ENCODE measurements at regions not wholly inside any gene's neighbourhood (a gene's known extent, or its start where the extent isn't known, plus 50 kb on each side); places are given as distances from the start of the nearest gene placed in this dataset.

- H3K4me2 ChIP-seq (replicated peaks; ENCODE audit: extremely low read depth, low read length, poor library complexity, severe bottlenecking), result no peak overlapping the region
- WGBS (ENCODE audit: insufficient coverage), result 88% methylated on average over 2 of the region's 2 CpGs
- H3K9me3 ChIP-seq (replicated peaks in 1 of 2; ENCODE audit: control insufficient read depth in 1 of 2, insufficient read depth in 1 of 2, low read length in 2 of 2), result no peaks in the 10 kb centered on the region
- H2AFZ ChIP-seq (ENCODE audit: insufficient read depth, low read depth, low read length, poor library complexity, severe bottlenecking), result no peak overlapping the region
- DNase-seq, result no peak
- H3K27ac ChIP-seq (ENCODE audit: low read depth in 1 of 2, low read length in 2 of 2), result no peak overlapping the region
- H3K79me2 ChIP-seq (ENCODE audit: insufficient read depth, low read length), result no peaks in the 10 kb centered on the region
- Mint-ChIP-seq H3K4me3 (no peak overlapping the region), H3K4me1 (no peaks in the 10 kb centered on the region), H3K27me3 (ENCODE audit: low read depth in 3 of 3) (peaks cover 7 to 10% (median 7%) of the 10 kb centered on the region in 3 donors), H3K9me3 (peaks cover 0 to 4% (median 0%) of the 10 kb centered on the region in 7 donors), H3K27ac (no peak overlapping the region), H3K36me3 (no peaks in the 10 kb centered on the region)
- no peak overlapping the region for H3K9ac ChIP-seq (ENCODE audit: insufficient read depth, low read length, poor library complexity, severe bottlenecking)
- no peak for TF ChIP-seq CTCF (IDR thresholded peaks at IDR 0.05)
- intact Hi-C loops (cut with micrococcal nuclease), result no loop called here
- H3K27me3 ChIP-seq (ENCODE audit: control insufficient read depth in 2 of 2, insufficient read depth in 2 of 2, low read length in 2 of 2), result no peaks in the 10 kb centered on the region
- no peak overlapping the region for H3K4me3 ChIP-seq (replicated peaks in 1 of 3; ENCODE audit: low read depth in 2 of 3, low read length in 3 of 3)
- H3K4me1 ChIP-seq (ENCODE audit: control insufficient read depth in 1 of 2, insufficient read depth in 2 of 2, low read length in 2 of 2), result no peaks in the 10 kb centered on the region
- no peaks in the 10 kb centered on the region for H3K36me3 ChIP-seq (replicated peaks in 1 of 2; ENCODE audit: control insufficient read depth in 1 of 2, insufficient read depth in 2 of 2, low read length in 2 of 2)
- no peaks in the 10 kb centered on the region for H4K20me1 ChIP-seq (ENCODE audit: insufficient read depth, low read length)
Measured at GRCh38 chr11:116648247-116649174, 124.3 kb downstream of the BUD13 start.

GRCh38 chr11:116647305-116648080, 125.3 kb downstream of the BUD13 start:
- peaks cover 6 to 10% (median 7%) of the 10 kb centered on the region in 3 donors for H3K27me3 Mint-ChIP-seq (ENCODE audit: low read depth in 3 of 3)
- DNase-seq, result no peak
- intact Hi-C loops (cut with micrococcal nuclease), result no loop called here
- H3K4me1 Mint-ChIP-seq, result no peaks in the 10 kb centered on the region
- no peak for TF ChIP-seq CTCF (IDR thresholded peaks at IDR 0.05)
- Histone ChIP-seq H4K20me1 (ENCODE audit: insufficient read depth, low read length) (no peaks in the 10 kb centered on the region), H3K9ac (ENCODE audit: insufficient read depth, low read length, poor library complexity, severe bottlenecking) (no peak overlapping the region), H3K36me3 (replicated peaks in 1 of 2; ENCODE audit: control insufficient read depth in 1 of 2, insufficient read depth in 2 of 2, low read length in 2 of 2) (no peaks in the 10 kb centered on the region), H2AFZ (ENCODE audit: insufficient read depth, low read depth, low read length, poor library complexity, severe bottlenecking) (no peak overlapping the region), H3K4me2 (replicated peaks; ENCODE audit: extremely low read depth, low read length, poor library complexity, severe bottlenecking) (no peak overlapping the region), H3K27ac (ENCODE audit: low read depth in 1 of 2, low read length in 2 of 2) (no peak overlapping the region), H3K4me3 (replicated peaks in 1 of 3; ENCODE audit: low read depth in 2 of 3, low read length in 3 of 3) (no peak overlapping the region), H3K4me1 (ENCODE audit: control insufficient read depth in 1 of 2, insufficient read depth in 2 of 2, low read length in 2 of 2) (no peaks in the 10 kb centered on the region), H3K9me3 (replicated peaks in 1 of 2; ENCODE audit: control insufficient read depth in 1 of 2, insufficient read depth in 1 of 2, low read length in 2 of 2) (no peaks in the 10 kb centered on the region), H3K79me2 (ENCODE audit: insufficient read depth, low read length) (no peaks in the 10 kb centered on the region), H3K27me3 (ENCODE audit: control insufficient read depth in 2 of 2, insufficient read depth in 2 of 2, low read length in 2 of 2) (no peaks in the 10 kb centered on the region)
- H3K36me3 Mint-ChIP-seq, result no peaks in the 10 kb centered on the region
- WGBS (ENCODE audit: insufficient coverage), result no CpG with 5 or more reads among the region's 7 CpGs
- no peak overlapping the region for H3K4me3 Mint-ChIP-seq
- H3K27ac Mint-ChIP-seq, result no peak overlapping the region
- H3K9me3 Mint-ChIP-seq, result peaks cover 0 to 1% (median 0%) of the 10 kb centered on the region in 7 donors

All from CD14-positive monocyte (primary cell).